ENCODE measurements at regions not wholly inside any gene's neighbourhood (a gene's known extent, or its start where the extent isn't known, plus 50 kb on each side); places are given as distances from the start of the nearest gene placed in this dataset.

- WGBS (ENCODE audit: low lambda C conversion rate, missing lambda C conversion rate): 19% methylated on average over 3 of the region's 3 CpGs
- no peaks in the 10 kb centered on the region for H3K9me3 ChIP-seq (ENCODE audit: low read depth)
- no peaks in the 10 kb centered on the region for H3K36me3 ChIP-seq (replicated peaks; ENCODE audit: insufficient read depth, low read depth)
- no peaks in the 10 kb centered on the region for H4K20me1 ChIP-seq (ENCODE audit: insufficient read depth, poor library complexity, severe bottlenecking)
- H3K79me2 ChIP-seq: no peaks in the 10 kb centered on the region
- H3K9me2 ChIP-seq (replicated peaks; ENCODE audit: insufficient read depth): no peaks in the 10 kb centered on the region
- H3K4me3 ChIP-seq: no peak overlapping the region
- no peaks in the 10 kb centered on the region for H3K27me3 ChIP-seq
- peak overlapping the region; percentile 88 for H3K27ac ChIP-seq
- no peak for TF ChIP-seq CTCF (IDR thresholded peaks at IDR 0.05; ENCODE audit: poor library complexity)
- no peak for TF ChIP-seq EZH2 (IDR thresholded peaks at IDR 0.05; ENCODE audit: borderline replicate concordance)
- H2AFZ ChIP-seq: no peak overlapping the region
- DNase-seq (ENCODE audit: low spot score): peak; percentile 62
- H3K4me1 ChIP-seq (ENCODE audit: insufficient read depth): peaks cover 19% of the 10 kb centered on the region
- peak overlapping the region; percentile 30 for H3K4me2 ChIP-seq
Measured at GRCh38 chr9:89969156-89969675, 364.4 kb downstream of the GADD45G start.

- Histone ChIP-seq H3K4me2 (peak overlapping the region; percentile 2), H3K9me3 (ENCODE audit: low read depth) (no peaks in the 10 kb centered on the region), H3K4me3 (no peak overlapping the region), H3K9me2 (replicated peaks; ENCODE audit: insufficient read depth) (no peaks in the 10 kb centered on the region), H3K4me1 (ENCODE audit: insufficient read depth) (peaks cover 19% of the 10 kb centered on the region), H4K20me1 (ENCODE audit: insufficient read depth, poor library complexity, severe bottlenecking) (no peaks in the 10 kb centered on the region), H2AFZ (no peak overlapping the region), H3K79me2 (no peaks in the 10 kb centered on the region), H3K27ac (peak overlapping the region; percentile 88), H3K27me3 (no peaks in the 10 kb centered on the region), H3K36me3 (replicated peaks; ENCODE audit: insufficient read depth, low read depth) (no peaks in the 10 kb centered on the region)
- WGBS (ENCODE audit: low lambda C conversion rate, missing lambda C conversion rate): 87% methylated on average over 11 of the region's 11 CpGs
- DNase-seq (ENCODE audit: low spot score): no peak
- TF ChIP-seq EZH2phosphoT487 (IDR thresholded peaks at IDR 0.05; ENCODE audit: low read depth, severe bottlenecking, unreplicated experiment) (no peak), EZH2 (IDR thresholded peaks at IDR 0.05; ENCODE audit: borderline replicate concordance) (no peak), CTCF (IDR thresholded peaks at IDR 0.05; ENCODE audit: poor library complexity) (no peak)
Measured at GRCh38 chr9:89969881-89970639, 365.2 kb downstream of the GADD45G start.

GRCh38 chr9:89970701-89971100 is 365.9 kb downstream of the GADD45G start:
- Histone ChIP-seq H3K4me1 (ENCODE audit: insufficient read depth) (peaks cover 19% of the 10 kb centered on the region), H2AFZ (no peak overlapping the region), H3K27me3 (no peaks in the 10 kb centered on the region), H3K4me2 (no peak overlapping the region), H3K79me2 (no peaks in the 10 kb centered on the region), H3K36me3 (replicated peaks; ENCODE audit: insufficient read depth, low read depth) (no peaks in the 10 kb centered on the region), H3K4me3 (no peak overlapping the region), H3K9me2 (replicated peaks; ENCODE audit: insufficient read depth) (no peaks in the 10 kb centered on the region), H3K27ac (peak overlapping the region; percentile 88), H4K20me1 (ENCODE audit: insufficient read depth, poor library complexity, severe bottlenecking) (no peaks in the 10 kb centered on the region), H3K9me3 (ENCODE audit: low read depth) (no peaks in the 10 kb centered on the region)
- TF ChIP-seq EZH2phosphoT487 (IDR thresholded peaks at IDR 0.05; ENCODE audit: low read depth, severe bottlenecking, unreplicated experiment) (no peak), CTCF (IDR thresholded peaks at IDR 0.05; ENCODE audit: poor library complexity) (no peak), EZH2 (IDR thresholded peaks at IDR 0.05; ENCODE audit: borderline replicate concordance) (no peak)
- 94% methylated on average over 15 of the region's 15 CpGs for WGBS (ENCODE audit: low lambda C conversion rate, missing lambda C conversion rate)
- no peak for DNase-seq (ENCODE audit: low spot score)

Data from hepatocyte (in vitro differentiated cells).